MM.1S (cell line): ENCODE measurements at regions not wholly inside any gene's neighbourhood (a gene's known extent, or its start where the extent isn't known, plus 50 kb on each side); places are given as distances from the start of the nearest gene placed in this dataset.

Experiments used
- DNase-seq: peaks from one replicate; pipeline ENCODE4 v3.0.0-alpha.2; 2015
- H2AFZ ChIP-seq: fragments of 300-600 bp; sonication (generic); 2 replicates; pipeline ENCODE4 v1.6.0; 2016; ENCODE audit warnings: antibody characterized with exemption, low read length
- H3F3A ChIP-seq: fragments of 300-600 bp; sonication (generic); 2 replicates; pipeline ENCODE4 v1.6.1; 2016; ENCODE audit warnings: mild to moderate bottlenecking, antibody characterized with exemption, low read length, moderate library complexity, mixed read lengths; ENCODE audit not compliant: insufficient read depth
- H3K27ac ChIP-seq: fragments of 300-600 bp; sonication (generic); 2 replicates; pipeline ENCODE4 v1.5.1; 2016; ENCODE audit warnings: mild to moderate bottlenecking, low read length
- H3K27me3 ChIP-seq: fragments of 300-600 bp; sonication (generic); replicated peaks from 2 replicates; pipeline ENCODE4 v1.6.0; 2016; ENCODE audit warnings: low read length; ENCODE audit not compliant: insufficient read depth
- H3K36me3 ChIP-seq: fragments of 300-600 bp; sonication (generic); replicated peaks from 2 replicates; pipeline ENCODE4 v1.6.1; 2016; ENCODE audit warnings: mild to moderate bottlenecking, low read length, mixed read lengths; ENCODE audit not compliant: insufficient read depth
- H3K4me1 ChIP-seq: fragments of 300-600 bp; sonication (generic); 2 replicates; pipeline ENCODE4 v1.6.1; 2016; ENCODE audit warnings: low read length, mixed read lengths
- H3K4me2 ChIP-seq: fragments of 300-600 bp; sonication (generic); 2 replicates; pipeline ENCODE4 v1.6.0; 2016; ENCODE audit warnings: low read depth, low read length
- H3K4me3 ChIP-seq: fragments of 300-600 bp; sonication (generic); 2 replicates; pipeline ENCODE4 v1.5.1; 2016; ENCODE audit warnings: low read length, mixed read lengths
- H3K79me2 ChIP-seq: fragments of 300-600 bp; sonication (generic); 2 replicates; pipeline ENCODE4 v1.6.1; 2016; ENCODE audit warnings: mixed run types, low read length, mixed read lengths
- H3K9ac ChIP-seq: fragments of 300-600 bp; sonication (generic); 2 replicates; pipeline ENCODE4 v1.6.1; 2016; ENCODE audit warnings: low read length, mixed read lengths
- H3K9me2 ChIP-seq: fragments of 300-600 bp; sonication (generic); replicated peaks from 2 replicates; pipeline ENCODE4 v1.6.1; 2016; ENCODE audit warnings: mild to moderate bottlenecking, low read length, mixed read lengths; ENCODE audit not compliant: insufficient read depth
- H3K9me3 ChIP-seq: fragments of 300-600 bp; sonication (generic); replicated peaks from 2 replicates; pipeline ENCODE4 v1.6.1; 2016; ENCODE audit warnings: mild to moderate bottlenecking, low read length, mixed read lengths; ENCODE audit not compliant: insufficient read depth
- H4K20me1 ChIP-seq: fragments of 300-600 bp; sonication (generic); 2 replicates; pipeline ENCODE4 v1.6.1; 2016; ENCODE audit warnings: mild to moderate bottlenecking, low read length, moderate library complexity, mixed read lengths; ENCODE audit not compliant: insufficient read depth
- EZH2 ChIP-seq: fragments of 300-600 bp; sonication (generic); optimal IDR thresholded peaks from 2 replicates; pipeline ENCODE3; 2017; ENCODE audit warnings: low read depth, mild to moderate bottlenecking, antibody characterized with exemption, low read length, mixed read lengths
- EZH2phosphoT487 ChIP-seq: fragments of 300-600 bp; sonication (generic); IDR thresholded peaks from 2 replicates; pipeline ENCODE4 v1.6.1; 2018; ENCODE audit warnings: antibody characterized with exemption, low read length
- TF ChIP-seq, protein P1 (sequence below): fragments of 300-600 bp; sonication (generic); IDR thresholded peaks from 2 replicates; pipeline ENCODE4 v1.5.1; 2016; ENCODE audit warnings: antibody characterized with exemption, low read length, mixed read lengths

DNA sequence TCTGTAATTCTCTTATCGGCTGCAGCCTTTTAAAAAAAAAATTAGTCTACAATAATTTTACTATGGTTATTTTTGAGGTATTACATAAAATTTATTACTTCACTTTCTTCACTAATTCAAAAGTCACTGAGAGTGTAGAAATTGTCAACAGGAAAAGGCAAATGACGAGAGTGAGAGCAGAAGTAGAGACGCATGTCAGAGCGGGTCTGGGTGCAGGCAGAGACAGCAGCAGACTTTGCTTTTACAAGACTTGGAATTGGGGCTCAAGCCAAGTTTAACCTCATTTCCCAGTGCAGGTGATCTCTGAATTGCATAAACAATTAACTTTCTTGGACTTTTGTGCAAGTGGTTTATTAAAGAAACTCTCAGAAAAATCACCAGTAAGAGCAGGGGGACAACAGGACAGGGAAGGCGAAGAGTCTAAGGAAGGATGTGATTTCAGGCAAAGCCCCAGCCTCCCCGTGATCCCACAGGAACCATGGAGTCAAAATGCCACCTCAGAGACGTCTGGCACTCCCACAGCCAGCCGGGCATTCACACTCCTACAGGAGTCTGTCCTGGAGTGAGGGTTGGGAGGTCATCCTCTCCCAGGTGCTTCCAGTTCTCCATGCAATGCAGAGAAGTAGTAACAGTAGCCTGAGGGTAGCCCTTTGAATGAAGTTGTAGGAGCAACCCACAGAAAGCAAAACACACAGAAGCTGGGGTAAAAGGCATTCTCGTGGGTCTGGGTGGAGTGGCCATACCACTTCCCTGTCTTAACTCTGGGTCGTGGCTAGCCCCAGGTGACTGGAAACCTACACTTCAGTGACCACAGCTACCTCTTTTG, 274.0 kb upstream of the TGFBR2 start:
- H3K79me2 ChIP-seq, result no peaks in the 10 kb centered on the region
- H3K9me3 ChIP-seq, result no peaks in the 10 kb centered on the region
- no peak overlapping the region for H3K9ac ChIP-seq
- H3K9me2 ChIP-seq, result no peaks in the 10 kb centered on the region
- H3K4me2 ChIP-seq, result no peak overlapping the region
- H3K4me1 ChIP-seq, result no peaks in the 10 kb centered on the region
- H2AFZ ChIP-seq, result no peak overlapping the region
- no peak for DNase-seq
- H3K27me3 ChIP-seq, result no peaks in the 10 kb centered on the region
- TF ChIP-seq, protein P1, sequence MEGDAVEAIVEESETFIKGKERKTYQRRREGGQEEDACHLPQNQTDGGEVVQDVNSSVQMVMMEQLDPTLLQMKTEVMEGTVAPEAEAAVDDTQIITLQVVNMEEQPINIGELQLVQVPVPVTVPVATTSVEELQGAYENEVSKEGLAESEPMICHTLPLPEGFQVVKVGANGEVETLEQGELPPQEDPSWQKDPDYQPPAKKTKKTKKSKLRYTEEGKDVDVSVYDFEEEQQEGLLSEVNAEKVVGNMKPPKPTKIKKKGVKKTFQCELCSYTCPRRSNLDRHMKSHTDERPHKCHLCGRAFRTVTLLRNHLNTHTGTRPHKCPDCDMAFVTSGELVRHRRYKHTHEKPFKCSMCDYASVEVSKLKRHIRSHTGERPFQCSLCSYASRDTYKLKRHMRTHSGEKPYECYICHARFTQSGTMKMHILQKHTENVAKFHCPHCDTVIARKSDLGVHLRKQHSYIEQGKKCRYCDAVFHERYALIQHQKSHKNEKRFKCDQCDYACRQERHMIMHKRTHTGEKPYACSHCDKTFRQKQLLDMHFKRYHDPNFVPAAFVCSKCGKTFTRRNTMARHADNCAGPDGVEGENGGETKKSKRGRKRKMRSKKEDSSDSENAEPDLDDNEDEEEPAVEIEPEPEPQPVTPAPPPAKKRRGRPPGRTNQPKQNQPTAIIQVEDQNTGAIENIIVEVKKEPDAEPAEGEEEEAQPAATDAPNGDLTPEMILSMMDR, result no peak
- TF ChIP-seq EZH2phosphoT487 (no peak), EZH2 (no peak)
- H3K4me3 ChIP-seq, result no peak overlapping the region
- H4K20me1 ChIP-seq, result no peaks in the 10 kb centered on the region
- no peaks in the 10 kb centered on the region for H3F3A ChIP-seq
- no peaks in the 10 kb centered on the region for H3K36me3 ChIP-seq
- H3K27ac ChIP-seq, result no peak overlapping the region

DNA sequence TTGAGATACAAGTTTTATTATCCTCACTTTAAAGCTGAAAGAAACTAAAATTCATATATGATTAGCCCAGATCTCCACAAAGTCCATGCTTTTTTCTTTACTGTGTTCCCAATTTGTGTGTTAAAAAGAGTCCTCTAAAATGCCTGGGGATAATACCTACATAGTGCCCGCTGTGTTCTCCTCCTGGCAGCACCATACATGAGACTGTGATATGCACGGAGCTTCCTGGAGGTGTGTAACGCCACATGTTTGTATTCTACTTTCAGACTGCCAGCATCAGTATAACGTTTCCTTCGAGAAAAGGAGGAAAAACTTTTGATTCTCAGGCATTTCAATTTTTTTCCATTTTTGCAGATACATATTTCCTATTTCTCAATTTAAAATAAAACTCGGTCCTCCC, 273.3 kb upstream of the TGFBR2 start:
- H3K36me3 ChIP-seq, result no peaks in the 10 kb centered on the region
- no peak overlapping the region for H3K9ac ChIP-seq
- H3K4me1 ChIP-seq, result no peaks in the 10 kb centered on the region
- no peak overlapping the region for H3K27ac ChIP-seq
- no peaks in the 10 kb centered on the region for H3K9me2 ChIP-seq
- H4K20me1 ChIP-seq, result no peaks in the 10 kb centered on the region
- H3K9me3 ChIP-seq, result no peaks in the 10 kb centered on the region
- no peak for DNase-seq
- H3K79me2 ChIP-seq, result no peaks in the 10 kb centered on the region
- H3K4me2 ChIP-seq, result no peak overlapping the region
- no peaks in the 10 kb centered on the region for H3F3A ChIP-seq
- no peak overlapping the region for H3K4me3 ChIP-seq
- no peak for TF ChIP-seq EZH2phosphoT487
- no peak for TF ChIP-seq EZH2
- TF ChIP-seq, protein P1, result no peak
- no peaks in the 10 kb centered on the region for H3K27me3 ChIP-seq
- H2AFZ ChIP-seq, result no peak overlapping the region

GRCh38 chr3:30333903-30334302, 272.5 kb upstream of the TGFBR2 start:
- DNase-seq, result no peak
- Histone ChIP-seq H2AFZ (no peak overlapping the region), H3K36me3 (no peaks in the 10 kb centered on the region), H3K4me2 (no peak overlapping the region), H3K27ac (no peak overlapping the region), H3K4me1 (no peaks in the 10 kb centered on the region), H4K20me1 (no peaks in the 10 kb centered on the region), H3K9me3 (no peaks in the 10 kb centered on the region), H3K27me3 (no peaks in the 10 kb centered on the region), H3F3A (no peaks in the 10 kb centered on the region), H3K9me2 (no peaks in the 10 kb centered on the region), H3K79me2 (no peaks in the 10 kb centered on the region), H3K4me3 (no peak overlapping the region), H3K9ac (no peak overlapping the region)
- TF ChIP-seq EZH2, result no peak
- TF ChIP-seq, protein P1, result no peak
- TF ChIP-seq EZH2phosphoT487, result no peak
